Neural progenitor cell (in vitro differentiated cells): ENCODE measurements at regions not wholly inside any gene's neighbourhood (a gene's known extent, or its start where the extent isn't known, plus 50 kb on each side); places are given as distances from the start of the nearest gene placed in this dataset.

Source experiments
- DNase-seq: peaks from one replicate; pipeline ENCODE4 v3.0.0-alpha.2; 2016; ENCODE audit warnings: low spot score
- H2AFZ ChIP-seq: fragments of 200-600 bp; sonication (generic); replicated peaks from 2 replicates; pipeline ENCODE4 v1.6.1; 2016; ENCODE audit warnings: antibody characterized with exemption
- H3F3A ChIP-seq: fragments of 200-600 bp; sonication (generic); 2 replicates; pipeline ENCODE4 v1.6.1; 2016; ENCODE audit warnings: antibody characterized with exemption, low read depth
- H3K27ac ChIP-seq: fragments of 200-600 bp; sonication (generic); 2 replicates; pipeline ENCODE4 v1.5.1; 2016; ENCODE audit warnings: mild to moderate bottlenecking
- H3K27me3 ChIP-seq: fragments of 200-600 bp; sonication (generic); 2 replicates; pipeline ENCODE4 v1.6.1; 2016; ENCODE audit warnings: mild to moderate bottlenecking, moderate library complexity
- H3K36me3 ChIP-seq: fragments of 200-600 bp; sonication (generic); 2 replicates; pipeline ENCODE4 v1.5.1; 2016
- H3K4me1 ChIP-seq: fragments of 200-600 bp; sonication (generic); 2 replicates; pipeline ENCODE4 v1.6.1; 2016; ENCODE audit warnings: mixed run types
- H3K4me2 ChIP-seq: fragments of 200-600 bp; sonication (generic); 2 replicates; pipeline ENCODE4 v1.6.1; 2016
- H3K4me3 ChIP-seq: fragments of 200-600 bp; sonication (generic); 2 replicates; pipeline ENCODE4 v1.5.1; 2016
- H3K79me2 ChIP-seq: fragments of 200-600 bp; sonication (generic); 2 replicates; pipeline ENCODE4 v1.6.1; 2016; ENCODE audit warnings: low read depth
- H3K9ac ChIP-seq: fragments of 200-600 bp; sonication (generic); 2 replicates; pipeline ENCODE4 v1.6.1; 2016
- H3K9me3 ChIP-seq: fragments of 200-600 bp; sonication (generic); 2 replicates; pipeline ENCODE4 v1.5.1; 2016; ENCODE audit warnings: low read depth
- H4K20me1 ChIP-seq: fragments of 200-600 bp; sonication (generic); 2 replicates; pipeline ENCODE4 v1.6.1; 2016; ENCODE audit warnings: low read depth
- H3K27ac Mint-ChIP-seq: 3 replicates; pipeline ENCODE4 v1.8.0; 2021; ENCODE audit warnings: mixed read lengths
- H3K27me3 Mint-ChIP-seq: 2 replicates; pipeline ENCODE4 v1.8.0; 2022; ENCODE audit warnings: low read depth, mild to moderate bottlenecking, inconsistent platforms, moderate library complexity, mixed read lengths; ENCODE audit not compliant: insufficient read depth
- H3K36me3 Mint-ChIP-seq: 3 replicates; pipeline ENCODE4 v1.8.0; 2021; ENCODE audit warnings: mixed read lengths
- H3K4me1 Mint-ChIP-seq: 3 replicates; pipeline ENCODE4 v1.8.0; 2021; ENCODE audit warnings: mixed read lengths
- H3K4me3 Mint-ChIP-seq: 3 replicates; pipeline ENCODE4 v1.8.0; 2021; ENCODE audit warnings: mild to moderate bottlenecking, moderate library complexity, mixed read lengths
- H3K9me3 Mint-ChIP-seq: 3 replicates; pipeline ENCODE4 v1.8.0; 2020; ENCODE audit warnings: mixed read lengths
- CTCF ChIP-seq: fragments of 200-600 bp; sonication (generic); IDR thresholded peaks from 2 replicates; pipeline ENCODE4 v1.5.1; 2017; ENCODE audit warnings: antibody characterized with exemption, mild to moderate bottlenecking
- EZH2 ChIP-seq: fragments of 200-600 bp; sonication (generic); IDR thresholded peaks from 2 replicates; pipeline ENCODE4 v1.6.1; 2017; ENCODE audit warnings: antibody characterized with exemption, mild to moderate bottlenecking, moderate library complexity
- EZH2phosphoT487 ChIP-seq: fragments of 200-600 bp; sonication (generic); IDR thresholded peaks from 2 replicates; pipeline ENCODE4 v1.6.1; 2017; ENCODE audit warnings: antibody characterized with exemption

- H3K4me1 Mint-ChIP-seq, result peaks cover 29% of the 10 kb centered on the region
- Histone ChIP-seq H2AFZ (no peak overlapping the region), H3K9me3 (no peaks in the 10 kb centered on the region), H3K9ac (no peak overlapping the region), H3K4me1 (no peaks in the 10 kb centered on the region), H3K27me3 (no peaks in the 10 kb centered on the region), H3K27ac (no peak overlapping the region), H3K79me2 (no peaks in the 10 kb centered on the region), H3F3A (peaks cover 3% of the 10 kb centered on the region), H4K20me1 (no peaks in the 10 kb centered on the region), H3K36me3 (no peaks in the 10 kb centered on the region), H3K4me2 (no peak overlapping the region), H3K4me3 (no peak overlapping the region)
- TF ChIP-seq EZH2phosphoT487 (no peak), EZH2 (no peak), CTCF (no peak)
- no peaks in the 10 kb centered on the region for H3K36me3 Mint-ChIP-seq
- peak overlapping the region; percentile 62 for H3K27ac Mint-ChIP-seq
- peaks cover 3% of the 10 kb centered on the region for H3K27me3 Mint-ChIP-seq
- H3K9me3 Mint-ChIP-seq, result no peaks in the 10 kb centered on the region
- H3K4me3 Mint-ChIP-seq, result no peak overlapping the region
- no peak for DNase-seq
Observed at GRCh38 chr6:87798393-87799278, 96.6 kb upstream of the AKIRIN2 start.

GRCh38 chr6:87794922-87795885 is 93.2 kb upstream of the AKIRIN2 start:
- Histone ChIP-seq H3K4me3 (no peak overlapping the region), H3F3A (peaks cover 3% of the 10 kb centered on the region), H3K27me3 (no peaks in the 10 kb centered on the region), H3K4me2 (no peak overlapping the region), H3K9me3 (no peaks in the 10 kb centered on the region), H3K27ac (no peak overlapping the region), H4K20me1 (no peaks in the 10 kb centered on the region), H3K79me2 (no peaks in the 10 kb centered on the region), H3K9ac (no peak overlapping the region), H3K36me3 (no peaks in the 10 kb centered on the region), H3K4me1 (no peaks in the 10 kb centered on the region), H2AFZ (no peak overlapping the region)
- no peak for TF ChIP-seq EZH2
- no peak for TF ChIP-seq EZH2phosphoT487
- TF ChIP-seq CTCF, result no peak
- peaks cover 31% of the 10 kb centered on the region for H3K4me1 Mint-ChIP-seq
- no peak overlapping the region for H3K4me3 Mint-ChIP-seq
- no peak overlapping the region for H3K27ac Mint-ChIP-seq
- no peaks in the 10 kb centered on the region for H3K9me3 Mint-ChIP-seq
- peak; percentile 22 for DNase-seq
- H3K36me3 Mint-ChIP-seq, result no peaks in the 10 kb centered on the region
- H3K27me3 Mint-ChIP-seq, result peaks cover 3% of the 10 kb centered on the region

GRCh38 chr6:87793315-87793714 is 91.3 kb upstream of the AKIRIN2 start:
- H2AFZ ChIP-seq, result no peak overlapping the region
- H3K9ac ChIP-seq, result no peak overlapping the region
- no peak overlapping the region for H3K4me2 ChIP-seq
- H3K4me1 ChIP-seq, result peaks cover 17% of the 10 kb centered on the region
- H3K27me3 ChIP-seq, result no peaks in the 10 kb centered on the region
- Mint-ChIP-seq H3K4me3 (no peak overlapping the region), H3K36me3 (no peaks in the 10 kb centered on the region), H3K27me3 (peaks cover 3% of the 10 kb centered on the region), H3K27ac (no peak overlapping the region), H3K9me3 (no peaks in the 10 kb centered on the region), H3K4me1 (peaks cover 38% of the 10 kb centered on the region)
- H3F3A ChIP-seq, result peaks cover 3% of the 10 kb centered on the region
- H4K20me1 ChIP-seq, result no peaks in the 10 kb centered on the region
- H3K27ac ChIP-seq, result no peak overlapping the region
- no peak for DNase-seq
- no peak overlapping the region for H3K4me3 ChIP-seq
- no peaks in the 10 kb centered on the region for H3K9me3 ChIP-seq
- no peak for TF ChIP-seq CTCF
- no peak for TF ChIP-seq EZH2phosphoT487
- TF ChIP-seq EZH2, result no peak
- H3K36me3 ChIP-seq, result no peaks in the 10 kb centered on the region
- H3K79me2 ChIP-seq, result no peaks in the 10 kb centered on the region
